PC-9 (cell line): ENCODE measurements at regions not wholly inside any gene's neighbourhood (a gene's known extent, or its start where the extent isn't known, plus 50 kb on each side); places are given as distances from the start of the nearest gene placed in this dataset.

Experiments
- BruUV-seq: library from RNA; stranded (reverse); fragments of 400-500 nt; replicated peaks from 2 replicates; lab custom pipeline; 2021; lab: Mats Ljungman, UMichigan
- CTCF ChIA-PET: fragments of 300-600 bp; sonication (Branson Sonifier 250); formaldehyde crosslinking; loops from one replicate; lab custom pipeline; 2022; ENCODE audit warnings: antibody characterized with exemption; lab: Charles Lee
- POLR2A ChIA-PET: fragments of 300-600 bp; sonication (Branson Sonifier 250); formaldehyde crosslinking; loops from one replicate; lab custom pipeline; 2022; ENCODE audit warnings: antibody characterized with exemption; ENCODE audit not compliant: unreplicated experiment; lab: Charles Lee
- DNase-seq, 2 experiments: peaks; one replicate each; pipeline versions ENCODE4 v3.0.0 to v3.0.0-alpha.2; 2015 to 2022; ENCODE audit warnings: mixed read lengths in 1 of 2
- H2AFZ ChIP-seq: fragments of 200-600 bp; sonication (generic); 2 replicates; pipeline ENCODE4 v1.8.1; 2017; ENCODE audit warnings: antibody characterized with exemption
- H3F3A ChIP-seq: fragments of 200-600 bp; sonication (generic); 2 replicates; pipeline ENCODE4 v1.8.1; 2017; ENCODE audit warnings: antibody characterized with exemption, mild to moderate bottlenecking, low read depth; ENCODE audit not compliant: insufficient read depth
- H3K27ac ChIP-seq: fragments of 200-600 bp; sonication (generic); 2 replicates; pipeline ENCODE4 v1.6.1; 2016; ENCODE audit warnings: mixed run types
- H3K27me3 ChIP-seq: fragments of 200-600 bp; sonication (generic); 2 replicates; pipeline ENCODE4 v1.6.1; 2016; ENCODE audit warnings: low read depth, mixed run types; ENCODE audit not compliant: insufficient read depth
- H3K36me3 ChIP-seq: fragments of 200-600 bp; sonication (generic); 2 replicates; pipeline ENCODE4 v1.6.1; 2016; ENCODE audit warnings: low read depth, mixed run types
- H3K4me1 ChIP-seq: fragments of 200-600 bp; sonication (generic); replicated peaks from 2 replicates; pipeline ENCODE4 v1.6.1; 2016; ENCODE audit warnings: mixed run types; ENCODE audit not compliant: insufficient read depth
- H3K4me2 ChIP-seq: fragments of 200-600 bp; sonication (generic); 2 replicates; pipeline ENCODE4 v1.6.1; 2017; ENCODE audit warnings: mixed run types
- H3K4me3 ChIP-seq: fragments of 200-600 bp; sonication (generic); 2 replicates; pipeline ENCODE4 v1.6.1; 2016; ENCODE audit warnings: mixed run types
- H3K79me2 ChIP-seq: fragments of 200-600 bp; sonication (generic); 2 replicates; pipeline ENCODE4 v1.6.1; 2017; ENCODE audit warnings: low read depth, mixed run types
- H3K9me2 ChIP-seq: fragments of 200-600 bp; sonication (generic); 2 replicates; pipeline ENCODE4 v1.8.1; 2017; ENCODE audit warnings: mild to moderate bottlenecking; ENCODE audit not compliant: insufficient read depth
- H3K9me3 ChIP-seq: fragments of 200-600 bp; sonication (generic); 2 replicates; pipeline ENCODE4 v1.8.1; 2016; ENCODE audit warnings: low read depth; ENCODE audit not compliant: insufficient read depth
- H4K20me1 ChIP-seq: fragments of 200-600 bp; sonication (generic); 2 replicates; pipeline ENCODE4 v1.8.1; 2017; ENCODE audit not compliant: insufficient read depth
- EZH2 ChIP-seq: fragments of 200-600 bp; sonication (generic); IDR thresholded peaks from 2 replicates; pipeline ENCODE4 v1.8.0; 2017; ENCODE audit warnings: antibody characterized with exemption, low read depth
- intact Hi-C: fragments of 100-400 bp; cut with micrococcal nuclease; formaldehyde crosslinking; loops from one replicate; pipeline ENCODE4 v1.10.0; 2022; ENCODE audit not compliant: unreplicated experiment
- TF ChIP-seq, protein P1 (sequence below): fragments of 200-600 bp; sonication (generic); conservative IDR thresholded peaks from 2 replicates; pipeline ENCODE4 v1.6.1; 2017; ENCODE audit warnings: mixed run types, antibody characterized with exemption, mild to moderate bottlenecking, moderate library complexity

DNA sequence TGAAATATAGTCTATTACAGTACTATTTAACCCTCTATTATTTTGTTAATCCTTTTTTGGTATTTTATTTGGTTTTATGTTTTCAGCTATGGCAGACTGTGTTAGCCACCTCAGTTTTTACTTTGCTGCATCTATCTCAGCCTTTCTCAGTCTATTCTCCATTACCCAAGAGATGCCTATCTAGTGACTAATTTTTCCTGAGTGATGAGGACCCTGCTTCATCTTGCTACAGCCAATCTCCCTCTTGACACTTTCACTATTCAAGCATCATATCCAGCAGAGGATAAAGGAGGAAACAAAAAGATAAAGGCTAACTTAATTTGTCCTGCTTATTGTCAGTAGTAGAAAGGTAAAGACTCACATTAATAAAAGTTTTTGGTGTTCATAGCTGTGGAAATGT is 141.8 kb upstream of the NECTIN3 start:
- no TSS peak for BruUV-seq
- H2AFZ ChIP-seq, result no peak overlapping the region
- POLR2A ChIA-PET, result no interaction called here
- no peak overlapping the region for H3K27ac ChIP-seq
- H3K4me1 ChIP-seq, result no peaks in the 10 kb centered on the region
- intact Hi-C loops, result no loop called here
- no peaks in the 10 kb centered on the region for H3K36me3 ChIP-seq
- DNase-seq, result no peak
- no peaks in the 10 kb centered on the region for H3K9me2 ChIP-seq
- H4K20me1 ChIP-seq, result no peaks in the 10 kb centered on the region
- H3F3A ChIP-seq, result no peaks in the 10 kb centered on the region
- no peak overlapping the region for H3K4me3 ChIP-seq
- H3K4me2 ChIP-seq, result no peak overlapping the region
- no peaks in the 10 kb centered on the region for H3K27me3 ChIP-seq
- no peaks in the 10 kb centered on the region for H3K9me3 ChIP-seq
- TF ChIP-seq EZH2, result no peak
- TF ChIP-seq, protein P1, sequence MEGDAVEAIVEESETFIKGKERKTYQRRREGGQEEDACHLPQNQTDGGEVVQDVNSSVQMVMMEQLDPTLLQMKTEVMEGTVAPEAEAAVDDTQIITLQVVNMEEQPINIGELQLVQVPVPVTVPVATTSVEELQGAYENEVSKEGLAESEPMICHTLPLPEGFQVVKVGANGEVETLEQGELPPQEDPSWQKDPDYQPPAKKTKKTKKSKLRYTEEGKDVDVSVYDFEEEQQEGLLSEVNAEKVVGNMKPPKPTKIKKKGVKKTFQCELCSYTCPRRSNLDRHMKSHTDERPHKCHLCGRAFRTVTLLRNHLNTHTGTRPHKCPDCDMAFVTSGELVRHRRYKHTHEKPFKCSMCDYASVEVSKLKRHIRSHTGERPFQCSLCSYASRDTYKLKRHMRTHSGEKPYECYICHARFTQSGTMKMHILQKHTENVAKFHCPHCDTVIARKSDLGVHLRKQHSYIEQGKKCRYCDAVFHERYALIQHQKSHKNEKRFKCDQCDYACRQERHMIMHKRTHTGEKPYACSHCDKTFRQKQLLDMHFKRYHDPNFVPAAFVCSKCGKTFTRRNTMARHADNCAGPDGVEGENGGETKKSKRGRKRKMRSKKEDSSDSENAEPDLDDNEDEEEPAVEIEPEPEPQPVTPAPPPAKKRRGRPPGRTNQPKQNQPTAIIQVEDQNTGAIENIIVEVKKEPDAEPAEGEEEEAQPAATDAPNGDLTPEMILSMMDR, result no peak
- H3K79me2 ChIP-seq, result no peaks in the 10 kb centered on the region
- CTCF ChIA-PET, result no interaction called here

DNA sequence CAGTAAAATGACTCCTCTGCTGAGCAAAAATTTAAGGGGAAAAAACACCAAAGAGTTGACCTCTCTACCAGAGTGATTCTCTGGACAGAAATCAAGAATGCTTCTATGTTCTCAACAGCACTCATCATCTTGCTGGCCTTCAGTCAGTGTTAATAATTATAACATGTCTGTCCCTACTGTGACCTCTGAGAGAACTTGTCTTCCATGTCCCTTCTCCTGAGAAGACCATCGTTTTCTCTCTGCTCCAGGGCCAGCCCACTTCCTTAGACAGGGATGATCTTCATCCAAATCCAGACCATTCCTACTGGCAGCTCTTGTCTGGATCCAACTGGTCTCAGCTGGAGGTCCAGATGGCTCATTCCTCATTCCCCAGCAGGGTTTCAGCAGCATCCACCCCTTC is 139.0 kb upstream of the NECTIN3 start:
- no peak for TF ChIP-seq EZH2
- TF ChIP-seq, protein P1, result no peak
- no peaks in the 10 kb centered on the region for H4K20me1 ChIP-seq
- H2AFZ ChIP-seq, result no peak overlapping the region
- no TSS peak for BruUV-seq
- CTCF ChIA-PET, result no interaction called here
- H3K9me2 ChIP-seq, result no peaks in the 10 kb centered on the region
- H3K27ac ChIP-seq, result no peak overlapping the region
- H3K4me3 ChIP-seq, result no peak overlapping the region
- no peak overlapping the region for H3K4me2 ChIP-seq
- no peaks in the 10 kb centered on the region for H3F3A ChIP-seq
- POLR2A ChIA-PET, result no interaction called here
- no peaks in the 10 kb centered on the region for H3K27me3 ChIP-seq
- no peaks in the 10 kb centered on the region for H3K79me2 ChIP-seq
- intact Hi-C loops, result no loop called here
- H3K9me3 ChIP-seq, result no peaks in the 10 kb centered on the region
- no peak for DNase-seq
- no peaks in the 10 kb centered on the region for H3K4me1 ChIP-seq
- H3K36me3 ChIP-seq, result no peaks in the 10 kb centered on the region

DNA sequence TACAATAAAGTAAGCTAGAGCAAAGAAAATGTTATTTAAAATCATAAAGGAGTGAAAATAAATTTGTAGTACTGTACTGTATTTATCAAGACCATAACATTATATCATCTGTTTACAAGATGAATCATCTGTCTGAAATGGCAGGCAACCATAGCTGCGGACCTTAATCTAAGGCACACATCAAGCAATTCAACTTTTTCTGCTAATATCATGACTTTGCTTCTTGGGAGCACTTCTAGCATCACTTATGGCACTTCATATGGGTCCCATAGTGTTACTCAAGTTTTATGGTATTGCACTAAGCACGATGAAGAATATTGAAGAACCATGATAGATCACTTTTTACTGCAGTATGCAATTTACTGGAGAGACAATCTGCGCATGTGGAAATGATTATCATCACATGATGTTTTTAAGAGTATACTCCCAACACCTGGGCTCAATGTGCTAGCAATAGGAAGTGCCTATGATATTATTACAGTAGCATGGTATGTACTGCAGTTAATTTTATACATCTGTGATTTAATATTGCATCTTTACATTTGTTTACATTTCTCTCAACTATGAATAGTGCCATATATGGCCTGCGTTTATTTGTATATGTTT is 137.7 kb upstream of the NECTIN3 start:
- BruUV-seq, result no TSS peak
- Histone ChIP-seq H3K4me3 (no peak overlapping the region), H3K9me2 (no peaks in the 10 kb centered on the region), H4K20me1 (no peaks in the 10 kb centered on the region), H3K79me2 (no peaks in the 10 kb centered on the region), H3K9me3 (no peaks in the 10 kb centered on the region), H3K27me3 (no peaks in the 10 kb centered on the region), H3K36me3 (no peaks in the 10 kb centered on the region), H2AFZ (no peak overlapping the region), H3K4me1 (no peaks in the 10 kb centered on the region), H3K27ac (no peak overlapping the region), H3F3A (no peaks in the 10 kb centered on the region), H3K4me2 (no peak overlapping the region)
- TF ChIP-seq, protein P1, result no peak
- TF ChIP-seq EZH2, result no peak
- ChIA-PET POLR2A (interaction anchor here (0.6 kb wide), 1 partner anchor 110 kb away, joined by 5 read pairs; no protein-coding TSS in a partner anchor), CTCF (no interaction called here)
- intact Hi-C loops, result no loop called here
- DNase-seq, result no peak
